ENCODE measurements at regions not wholly inside any gene's neighbourhood (a gene's known extent, or its start where the extent isn't known, plus 50 kb on each side); places are given as distances from the start of the nearest gene placed in this dataset.
"Not testable (repeated sequence)": the region's sequence is repeated elsewhere in the genome, so short reads cannot be mapped to it uniquely, and the experiment has no call there.

GRCh38 chr1:208465786-208466590 lies 221.8 kb upstream of the PLXNA2 start:
- no peak for DNase-seq (ENCODE audit: low spot score)

- DNase-seq (ENCODE audit: low spot score) = no peak
Observed at GRCh38 chr1:208467151-208467780, 223.1 kb upstream of the PLXNA2 start.

GRCh38 chr1:208475449-208475848 lies 231.3 kb upstream of the PLXNA2 start:
- DNase-seq (ENCODE audit: low spot score) = peak; percentile 32

GRCh38 chr1:208475951-208476845 lies 232.0 kb upstream of the PLXNA2 start:
- no peak for DNase-seq (ENCODE audit: low spot score)

DNA sequence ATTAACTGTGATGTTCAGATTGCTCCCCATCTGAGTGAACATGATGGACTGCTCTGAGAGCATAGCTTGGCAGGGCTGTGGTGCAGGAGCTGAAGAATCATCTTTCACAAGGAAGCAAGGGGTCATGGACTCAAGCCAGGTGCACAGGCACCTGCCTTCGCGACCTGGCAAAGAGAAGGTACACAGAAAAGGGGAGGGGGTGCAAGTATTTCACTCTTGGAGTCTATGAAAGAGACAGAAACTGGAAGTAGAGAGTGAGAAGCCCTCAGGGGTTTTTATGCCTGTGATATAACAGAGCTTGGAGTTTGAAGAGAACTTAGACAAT lies 232.6 kb upstream of the PLXNA2 start:
- no peak for DNase-seq (ENCODE audit: low spot score)

GRCh38 chr1:208479435-208479834 lies 235.3 kb upstream of the PLXNA2 start:
- DNase-seq (ENCODE audit: low spot score) = no peak

DNA sequence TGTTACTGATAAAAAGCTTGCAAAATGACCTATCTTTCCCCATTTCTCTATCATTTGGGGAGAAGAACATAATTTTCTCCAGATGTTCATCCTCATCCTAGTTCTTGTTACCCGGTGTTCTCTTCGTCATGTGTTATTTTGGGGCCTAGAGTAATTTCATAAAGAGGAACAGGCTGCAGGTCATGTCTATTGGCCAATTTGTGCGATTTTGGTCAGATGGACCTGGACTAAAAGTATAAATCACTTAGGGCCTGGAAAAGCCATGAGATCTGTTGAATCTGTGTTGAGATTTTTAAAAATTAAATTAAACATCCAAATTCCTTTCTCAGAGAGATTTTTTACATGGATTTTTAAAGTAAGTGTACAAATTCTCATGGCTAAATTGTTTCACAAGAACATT lies 241.3 kb upstream of the PLXNA2 start:
- DNase-seq (ENCODE audit: low spot score) = no peak

GRCh38 chr1:208486677-208487076 lies 242.5 kb upstream of the PLXNA2 start:
- no peak for DNase-seq (ENCODE audit: low spot score)

GRCh38 chr1:208488432-208488831 lies 244.2 kb upstream of the PLXNA2 start:
- DNase-seq (ENCODE audit: low spot score) = not testable (repeated sequence)

DNA sequence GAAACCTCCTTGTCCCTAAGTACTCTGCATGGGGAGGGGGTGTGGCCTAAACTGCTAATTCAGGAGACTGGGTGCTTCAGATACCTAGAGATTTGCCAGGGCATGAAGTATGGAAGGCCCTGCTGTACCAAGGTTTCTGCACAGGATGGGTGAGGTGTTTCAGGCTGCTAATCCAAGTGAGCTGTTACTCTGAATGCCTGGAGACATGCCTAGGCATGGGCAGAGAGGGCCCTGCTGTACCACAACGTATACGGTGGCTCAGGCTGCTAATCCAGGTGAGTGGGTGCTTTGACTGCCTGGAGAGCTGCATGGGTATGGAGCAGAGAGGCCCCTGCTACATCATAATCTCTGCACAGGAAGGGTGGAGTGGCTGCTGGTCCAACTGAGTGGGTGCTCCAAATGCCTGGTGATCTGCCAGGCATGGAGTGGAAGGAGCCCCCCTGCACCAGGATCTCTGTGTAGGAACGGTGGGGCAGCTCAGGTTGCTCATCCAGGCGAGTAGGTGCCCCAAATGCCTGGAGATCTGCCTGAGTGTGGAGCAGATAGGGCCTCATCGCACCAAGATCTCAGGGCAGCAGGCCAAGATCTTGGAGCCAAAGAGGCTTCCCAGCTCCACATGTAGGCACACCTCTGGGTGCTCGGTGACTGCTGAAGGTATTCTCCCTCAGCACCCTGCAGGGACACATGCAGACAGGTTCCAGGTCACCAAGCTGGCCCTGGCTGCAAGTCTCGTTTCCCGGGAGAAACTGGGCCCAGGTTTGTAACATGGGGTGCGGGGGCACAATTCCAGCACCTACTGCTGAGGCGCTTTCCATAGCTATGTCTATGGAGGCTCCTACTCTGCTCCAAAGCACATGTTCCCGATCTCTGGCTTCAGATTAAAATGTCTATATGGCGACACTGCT lies 252.5 kb upstream of the PLXNA2 start:
- DNase-seq (ENCODE audit: low spot score) = no peak

DNA sequence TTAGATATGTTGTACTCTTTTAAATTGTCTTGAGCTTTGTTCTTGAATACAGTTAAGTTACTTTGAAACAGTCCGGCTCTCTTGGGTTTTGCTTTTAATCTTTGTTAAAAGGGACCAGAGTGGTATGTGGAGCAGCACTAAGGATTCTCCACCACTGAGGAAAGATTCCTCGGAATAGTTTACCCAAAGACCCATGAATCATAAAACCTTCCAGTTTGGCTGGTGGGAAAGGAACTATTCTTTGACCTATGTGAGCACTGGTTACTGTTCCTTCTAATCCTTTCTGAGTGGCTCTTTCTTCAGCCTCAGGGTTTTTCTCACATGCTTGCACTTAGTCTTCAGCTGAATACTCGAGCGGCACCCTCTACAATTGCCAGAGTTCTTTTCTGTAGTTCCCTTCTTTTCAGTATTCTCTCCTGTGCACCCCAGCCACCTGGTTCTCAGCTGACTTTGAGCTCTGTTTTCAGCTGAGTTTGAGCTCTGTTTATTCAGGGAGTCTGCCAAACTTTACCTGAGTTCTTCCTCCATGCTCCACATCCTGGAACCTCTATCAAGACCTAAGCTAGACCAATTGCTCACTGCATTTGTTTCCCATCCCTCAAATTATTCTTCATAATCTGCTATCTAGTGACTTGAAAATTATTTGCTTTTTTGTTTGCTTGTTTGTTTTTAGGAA lies 253.8 kb upstream of the PLXNA2 start:
- no peak for DNase-seq (ENCODE audit: low spot score)

DNA sequence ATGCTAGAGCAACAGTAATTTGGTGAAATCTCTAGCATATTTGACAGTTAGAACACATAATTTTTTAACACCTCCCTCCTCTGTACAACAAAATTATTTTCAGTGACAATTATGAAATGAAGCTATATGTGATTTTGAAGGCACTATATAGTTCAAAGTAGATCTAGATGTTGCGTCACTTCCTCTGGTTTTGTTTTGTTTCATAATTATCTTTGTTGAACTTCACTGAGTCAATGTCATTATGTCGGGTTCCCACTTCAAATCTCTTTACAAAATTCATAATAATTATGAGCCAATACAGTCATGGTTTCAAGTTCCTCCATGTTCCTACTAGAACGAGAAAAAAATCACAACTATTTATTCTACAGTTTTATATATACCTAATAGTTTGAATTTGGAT lies 254.8 kb upstream of the PLXNA2 start:
- DNase-seq (ENCODE audit: low spot score) = no peak

GRCh38 chr1:208499601-208500000 lies 255.4 kb upstream of the PLXNA2 start:
- DNase-seq (ENCODE audit: low spot score) = no peak

DNA sequence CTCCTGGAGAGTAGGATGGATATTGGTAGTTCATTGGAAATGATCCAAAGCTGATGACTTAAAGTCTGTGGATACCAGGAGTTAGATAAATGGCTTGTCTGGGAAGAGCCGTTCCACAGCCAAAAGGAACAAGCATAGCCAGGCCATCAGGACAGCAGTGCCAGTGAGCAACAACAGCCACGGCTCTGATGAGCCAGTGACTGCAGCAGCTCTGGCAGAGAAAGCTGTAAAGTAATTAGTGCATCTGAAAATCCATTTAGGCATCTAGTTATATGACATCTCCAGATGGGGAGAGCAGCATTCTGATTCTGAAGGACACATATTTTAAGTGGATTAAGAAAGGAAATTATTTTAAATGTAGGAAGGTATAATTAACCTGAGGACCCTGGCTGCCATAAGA lies 256.2 kb upstream of the PLXNA2 start:
- DNase-seq (ENCODE audit: low spot score) = no peak

DNA sequence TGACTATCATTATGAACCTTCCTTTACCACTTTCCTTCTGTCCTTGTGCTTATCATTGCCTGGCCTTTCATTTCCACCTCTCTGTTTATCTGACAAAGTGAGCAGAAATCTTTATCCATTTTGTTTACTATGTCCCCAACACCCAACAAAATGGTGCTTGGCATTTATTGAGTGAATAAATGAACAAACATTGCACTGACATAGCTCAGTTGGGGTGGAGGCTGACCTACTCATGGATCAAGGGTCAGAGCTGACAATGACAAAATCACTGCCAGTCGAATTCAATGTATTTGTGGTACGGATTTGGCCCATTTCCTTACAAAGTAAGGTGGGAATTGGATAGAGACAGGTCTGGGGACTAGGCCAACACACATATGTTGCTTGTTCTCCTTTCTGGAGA lies 257.4 kb upstream of the PLXNA2 start:
- DNase-seq (ENCODE audit: low spot score) = no peak

DNA sequence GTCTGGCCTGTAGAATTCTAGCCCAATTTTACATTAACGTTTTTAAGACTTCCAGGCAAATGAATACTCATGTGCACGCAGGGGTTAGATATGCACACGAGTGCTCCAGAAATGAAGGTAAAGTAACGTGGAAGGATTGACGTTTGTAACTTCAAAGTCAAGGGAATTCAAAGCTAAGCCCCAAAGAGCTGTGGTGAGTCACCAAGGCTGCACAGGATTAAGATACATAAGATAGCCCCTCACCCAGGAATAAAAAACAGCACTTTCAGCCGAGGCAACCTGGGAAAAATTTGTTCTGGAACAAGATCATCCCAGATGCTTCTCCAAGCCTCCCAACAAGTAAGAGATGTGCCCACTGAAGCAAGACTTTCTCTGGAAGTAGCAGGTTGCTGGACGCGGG lies 259.6 kb upstream of the PLXNA2 start:
- no peak for DNase-seq (ENCODE audit: low spot score)

DNA sequence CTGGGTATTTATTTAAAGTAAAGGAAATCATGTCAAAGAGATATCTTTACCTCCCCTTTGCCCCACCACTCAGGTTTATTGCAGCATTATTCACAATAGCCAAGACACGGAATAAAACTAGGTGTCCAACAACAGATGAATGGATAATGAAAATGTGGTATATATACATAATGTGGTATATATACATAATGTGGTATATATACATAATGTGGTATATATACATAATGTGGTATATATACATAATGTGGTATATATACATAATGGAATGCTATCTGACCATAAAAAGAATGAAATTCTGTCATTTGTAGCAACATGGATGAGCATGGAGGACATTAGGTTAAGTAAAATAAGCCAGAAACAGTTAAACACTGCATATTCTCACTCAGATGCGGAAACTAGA lies 262.6 kb upstream of the PLXNA2 start:
- DNase-seq (ENCODE audit: low spot score) = no peak

DNA sequence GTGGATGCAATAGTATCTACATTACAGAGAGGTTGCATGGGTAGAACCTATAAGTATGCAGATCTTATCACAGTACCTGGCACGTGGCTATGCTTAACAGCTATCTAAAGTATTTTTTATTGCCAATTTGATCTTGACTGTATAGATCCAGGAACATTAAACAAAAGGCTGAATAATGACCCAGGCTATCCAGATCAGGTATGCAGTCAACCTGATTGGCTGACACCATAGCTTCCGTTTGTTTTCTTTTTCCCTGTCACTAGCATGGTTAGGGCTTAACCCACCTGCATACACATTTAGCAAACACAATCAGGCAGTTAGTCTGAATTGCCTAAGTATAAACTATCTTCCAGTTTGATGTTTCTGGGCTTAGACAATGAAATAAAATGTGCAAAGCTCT lies 264.9 kb upstream of the PLXNA2 start:
- DNase-seq (ENCODE audit: low spot score) = no peak

- DNase-seq (ENCODE audit: low spot score) = no peak
Observed at GRCh38 chr1:208510192-208510952, 266.2 kb upstream of the PLXNA2 start.

DNA sequence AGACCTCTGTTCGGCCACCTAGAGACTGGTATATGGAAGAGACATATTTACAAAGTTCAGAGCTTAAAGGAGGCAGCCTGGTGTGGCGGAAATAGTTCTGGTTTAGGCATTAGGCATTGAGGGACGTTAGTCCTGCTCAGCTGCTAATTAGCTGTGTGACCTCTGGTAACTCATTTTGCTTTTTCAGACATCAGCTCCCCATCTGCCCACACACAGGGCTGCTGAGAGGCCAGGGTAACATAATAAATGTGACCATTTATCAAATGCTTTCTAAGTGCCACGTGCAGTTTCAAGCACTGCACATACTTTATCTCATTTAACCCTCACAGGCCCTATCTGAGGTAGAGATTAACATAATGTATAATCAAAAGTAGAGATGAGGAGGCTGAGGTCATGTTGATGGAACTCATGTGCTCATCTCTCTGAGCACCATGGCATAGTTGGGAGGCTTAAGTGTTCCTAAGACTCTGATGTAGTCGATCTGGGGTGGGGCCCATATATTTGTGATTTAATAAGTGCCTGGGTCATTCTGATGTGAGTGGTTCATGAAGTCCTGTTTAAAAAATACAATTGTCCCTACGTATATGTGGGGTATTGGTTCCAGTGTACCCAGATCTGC lies 267.2 kb upstream of the PLXNA2 start:
- no peak for DNase-seq (ENCODE audit: low spot score)

Data from Ammon's horn (tissue), 1 donor.